SK-N-SH treated with all-trans-retinoic acid at 6 μM for 48 hours (cell line): ENCODE measurements at regions not wholly inside any gene's neighbourhood (a gene's known extent, or its start where the extent isn't known, plus 50 kb on each side); places are given as distances from the start of the nearest gene placed in this dataset.

ENCODE experiments used
- ATAC-seq: fragments of 200-7000 bp; cut with Tn5 transposase; 3 replicates; pipeline ENCODE4 v1.9.1; 2020; ENCODE audit warnings: mild to moderate bottlenecking, moderate library complexity
- ARNTL ChIP-seq: fragments of 450-650 bp; formaldehyde crosslinking; IDR thresholded peaks from 2 replicates; pipeline ENCODE4 v1.5.0; 2020; ENCODE audit warnings: low read depth, mild to moderate bottlenecking, moderate library complexity, borderline replicate concordance
- BACH2 ChIP-seq: fragments of 250-450 bp; sonication (Bioruptor Pico); IDR thresholded peaks from 2 replicates; pipeline ENCODE4 v1.9.0; 2021; ENCODE audit warnings: mild to moderate bottlenecking, borderline replicate concordance
- CSDC2 ChIP-seq: fragments of 250-450 bp; sonication (Bioruptor Pico); IDR thresholded peaks from 2 replicates; pipeline ENCODE4 v1.5.0; 2020; ENCODE audit warnings: mild to moderate bottlenecking, moderate library complexity
- ESRRG ChIP-seq: fragments of 250-450 bp; sonication (Bioruptor Pico); IDR thresholded peaks from 2 replicates; pipeline ENCODE4 v1.6.1; 2021; ENCODE audit warnings: mild to moderate bottlenecking
- ISL1 ChIP-seq: fragments of 250-450 bp; sonication (Bioruptor Pico); IDR thresholded peaks from 2 replicates; pipeline ENCODE4 v2.1.2; 2022; ENCODE audit warnings: mild to moderate bottlenecking, moderate library complexity
- OSR1 ChIP-seq: fragments of 250-450 bp; sonication (Bioruptor Pico); IDR thresholded peaks from 2 replicates; pipeline ENCODE4 v1.8.0; 2022; ENCODE audit warnings: moderate library complexity, mild to moderate bottlenecking, inconsistent platforms
- RARB ChIP-seq: fragments of 250-450 bp; sonication (Bioruptor Pico); IDR thresholded peaks from 2 replicates; pipeline ENCODE4 v1.8.0; 2021; ENCODE audit warnings: mild to moderate bottlenecking, moderate library complexity
- SNAI2 ChIP-seq: fragments of 250-450 bp; sonication (Bioruptor Pico); IDR thresholded peaks from 2 replicates; pipeline ENCODE4 v1.5.0; 2020; ENCODE audit warnings: mild to moderate bottlenecking, moderate library complexity
- TCF4 ChIP-seq: fragments of 250-450 bp; sonication (Bioruptor Pico); IDR thresholded peaks from 2 replicates; pipeline ENCODE4 v1.8.0; 2021; ENCODE audit warnings: mild to moderate bottlenecking, moderate library complexity, borderline replicate concordance
- TOX ChIP-seq: fragments of 250-450 bp; sonication (Bioruptor Pico); IDR thresholded peaks from 2 replicates; pipeline ENCODE4 v1.8.0; 2021; ENCODE audit warnings: mild to moderate bottlenecking, moderate library complexity, borderline replicate concordance
- ZC3H10 ChIP-seq: fragments of 250-450 bp; sonication (Bioruptor Pico); IDR thresholded peaks from 2 replicates; pipeline ENCODE4 v1.5.1; 2021; ENCODE audit warnings: mild to moderate bottlenecking, moderate library complexity
- ZFP30 ChIP-seq: fragments of 450-650 bp; formaldehyde crosslinking; IDR thresholded peaks from 2 replicates; pipeline ENCODE4 v1.5.0; 2022; ENCODE audit warnings: mild to moderate bottlenecking, moderate library complexity
- ZNF565 ChIP-seq: fragments of 450-650 bp; formaldehyde crosslinking; conservative IDR thresholded peaks from 2 replicates; pipeline ENCODE4 v1.5.0; 2020; ENCODE audit warnings: low read depth, mild to moderate bottlenecking, moderate library complexity
- ZNF70 ChIP-seq: fragments of 450-650 bp; formaldehyde crosslinking; IDR thresholded peaks from 2 replicates; pipeline ENCODE4 v1.5.0; 2020; ENCODE audit warnings: mild to moderate bottlenecking, moderate library complexity
- ZNF8 ChIP-seq: fragments of 450-650 bp; formaldehyde crosslinking; IDR thresholded peaks from 2 replicates; pipeline ENCODE4 v1.5.0; 2020; ENCODE audit warnings: mild to moderate bottlenecking, moderate library complexity
- TF ChIP-seq, protein P1 (sequence below): fragments of 250-450 bp; sonication (Bioruptor Pico); IDR thresholded peaks from 2 replicates; pipeline ENCODE4 v1.5.1; 2021; ENCODE audit warnings: mild to moderate bottlenecking, moderate library complexity
- TF ChIP-seq, protein P2 (sequence below): fragments of 250-450 bp; sonication (Bioruptor Pico); IDR thresholded peaks from 2 replicates; pipeline ENCODE4 v1.8.0; 2021; ENCODE audit warnings: low read depth, mild to moderate bottlenecking, moderate library complexity, borderline replicate concordance
- TF ChIP-seq, protein P3 (sequence below): fragments of 250-450 bp; sonication (Bioruptor Pico); IDR thresholded peaks from 2 replicates; pipeline ENCODE4 v1.5.1; 2020; ENCODE audit warnings: low read depth, mild to moderate bottlenecking, moderate library complexity
- TF ChIP-seq, protein P4 (sequence below): fragments of 250-450 bp; sonication (Bioruptor Pico); IDR thresholded peaks from 2 replicates; pipeline ENCODE4 v1.8.0; 2020; ENCODE audit warnings: mild to moderate bottlenecking, moderate library complexity, borderline replicate concordance

DNA sequence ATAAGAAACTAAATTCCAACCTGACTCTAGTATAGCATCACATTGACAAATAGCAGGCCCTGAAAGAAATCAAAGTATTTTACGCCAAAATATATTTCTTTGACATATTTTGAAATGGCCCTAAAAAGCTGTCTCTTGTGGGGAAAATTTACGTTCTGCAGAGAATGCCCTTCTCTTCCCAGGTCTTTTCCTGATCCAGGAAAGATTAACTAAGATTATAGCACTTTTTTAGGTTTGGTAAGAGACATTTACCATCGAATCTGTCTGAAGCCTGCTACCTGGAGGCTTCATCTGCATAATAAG is 121.1 kb downstream of the ATXN3L start:
- no peak for ATAC-seq
- TF ChIP-seq CSDC2 (CRISPR knock-in tag) (no peak), ZNF565 (CRISPR knock-in tag) (no peak), BACH2 (CRISPR knock-in tag) (no peak), RARB (no peak)
- TF ChIP-seq, protein P1, sequence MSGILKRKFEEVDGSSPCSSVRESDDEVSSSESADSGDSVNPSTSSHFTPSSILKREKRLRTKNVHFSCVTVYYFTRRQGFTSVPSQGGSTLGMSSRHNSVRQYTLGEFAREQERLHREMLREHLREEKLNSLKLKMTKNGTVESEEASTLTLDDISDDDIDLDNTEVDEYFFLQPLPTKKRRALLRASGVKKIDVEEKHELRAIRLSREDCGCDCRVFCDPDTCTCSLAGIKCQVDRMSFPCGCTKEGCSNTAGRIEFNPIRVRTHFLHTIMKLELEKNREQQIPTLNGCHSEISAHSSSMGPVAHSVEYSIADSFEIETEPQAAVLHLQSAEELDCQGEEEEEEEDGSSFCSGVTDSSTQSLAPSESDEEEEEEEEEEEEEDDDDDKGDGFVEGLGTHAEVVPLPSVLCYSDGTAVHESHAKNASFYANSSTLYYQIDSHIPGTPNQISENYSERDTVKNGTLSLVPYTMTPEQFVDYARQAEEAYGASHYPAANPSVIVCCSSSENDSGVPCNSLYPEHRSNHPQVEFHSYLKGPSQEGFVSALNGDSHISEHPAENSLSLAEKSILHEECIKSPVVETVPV (CRISPR knock-in tag): no peak
- TF ChIP-seq, all 23 proteins: peak for 0

DNA sequence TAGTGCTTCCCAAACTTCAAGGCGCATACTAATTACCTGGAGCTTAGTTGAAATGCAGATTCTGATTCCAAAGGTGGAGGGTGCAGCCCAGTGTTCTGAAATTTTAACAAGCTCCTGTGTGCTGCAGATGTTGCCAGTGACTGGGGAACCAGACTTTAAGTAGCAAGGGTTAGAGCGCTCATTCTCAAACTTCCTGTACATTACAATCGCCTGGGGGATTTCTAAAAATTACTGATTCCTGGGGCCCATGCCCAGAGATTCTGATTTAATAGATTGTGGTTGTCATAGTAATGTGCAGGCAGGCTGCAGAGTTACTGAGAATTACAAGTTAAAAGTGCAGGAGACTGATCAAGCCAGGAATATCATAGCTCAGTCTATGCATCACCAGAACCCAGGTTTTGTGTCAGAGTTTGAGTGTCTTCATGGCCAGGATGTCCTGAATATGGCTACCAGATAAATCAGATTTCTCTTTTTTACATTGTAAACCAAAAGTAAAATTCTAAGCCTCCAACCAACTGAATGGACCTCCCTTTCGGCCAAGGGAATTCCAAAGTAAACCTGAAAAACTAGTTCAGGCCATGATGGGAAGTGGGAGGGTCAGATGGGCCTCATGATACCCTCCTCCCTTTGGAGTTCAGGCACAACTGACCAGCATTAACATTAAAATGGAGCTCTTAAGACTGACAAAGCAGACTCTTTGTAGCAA is 121.6 kb downstream of the ATXN3L start:
- no peak for TF ChIP-seq ZNF8 (CRISPR knock-in tag)
- no peak for TF ChIP-seq SNAI2 (CRISPR knock-in tag)
- TF ChIP-seq TCF4: no peak
- no peak for TF ChIP-seq BACH2 (CRISPR knock-in tag)
- TF ChIP-seq ZNF565 (CRISPR knock-in tag): no peak
- no peak for TF ChIP-seq ESRRG (CRISPR knock-in tag)
- no peak for TF ChIP-seq ISL1 (CRISPR knock-in tag)
- no peak for TF ChIP-seq ZNF70 (CRISPR knock-in tag)
- TF ChIP-seq OSR1 (CRISPR knock-in tag): no peak
- TF ChIP-seq ZC3H10 (CRISPR knock-in tag): no peak
- TF ChIP-seq TOX (CRISPR knock-in tag): no peak
- TF ChIP-seq, protein P2, sequence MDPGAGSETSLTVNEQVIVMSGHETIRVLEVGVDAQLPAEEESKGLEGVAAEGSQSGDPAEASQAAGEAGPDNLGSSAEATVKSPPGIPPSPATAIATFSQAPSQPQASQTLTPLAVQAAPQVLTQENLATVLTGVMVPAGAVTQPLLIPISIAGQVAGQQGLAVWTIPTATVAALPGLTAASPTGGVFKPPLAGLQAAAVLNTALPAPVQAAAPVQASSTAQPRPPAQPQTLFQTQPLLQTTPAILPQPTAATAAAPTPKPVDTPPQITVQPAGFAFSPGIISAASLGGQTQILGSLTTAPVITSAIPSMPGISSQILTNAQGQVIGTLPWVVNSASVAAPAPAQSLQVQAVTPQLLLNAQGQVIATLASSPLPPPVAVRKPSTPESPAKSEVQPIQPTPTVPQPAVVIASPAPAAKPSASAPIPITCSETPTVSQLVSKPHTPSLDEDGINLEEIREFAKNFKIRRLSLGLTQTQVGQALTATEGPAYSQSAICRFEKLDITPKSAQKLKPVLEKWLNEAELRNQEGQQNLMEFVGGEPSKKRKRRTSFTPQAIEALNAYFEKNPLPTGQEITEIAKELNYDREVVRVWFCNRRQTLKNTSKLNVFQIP (CRISPR knock-in tag): no peak
- TF ChIP-seq ZFP30 (CRISPR knock-in tag): no peak
- TF ChIP-seq ARNTL (CRISPR knock-in tag): no peak
- TF ChIP-seq, protein P3, sequence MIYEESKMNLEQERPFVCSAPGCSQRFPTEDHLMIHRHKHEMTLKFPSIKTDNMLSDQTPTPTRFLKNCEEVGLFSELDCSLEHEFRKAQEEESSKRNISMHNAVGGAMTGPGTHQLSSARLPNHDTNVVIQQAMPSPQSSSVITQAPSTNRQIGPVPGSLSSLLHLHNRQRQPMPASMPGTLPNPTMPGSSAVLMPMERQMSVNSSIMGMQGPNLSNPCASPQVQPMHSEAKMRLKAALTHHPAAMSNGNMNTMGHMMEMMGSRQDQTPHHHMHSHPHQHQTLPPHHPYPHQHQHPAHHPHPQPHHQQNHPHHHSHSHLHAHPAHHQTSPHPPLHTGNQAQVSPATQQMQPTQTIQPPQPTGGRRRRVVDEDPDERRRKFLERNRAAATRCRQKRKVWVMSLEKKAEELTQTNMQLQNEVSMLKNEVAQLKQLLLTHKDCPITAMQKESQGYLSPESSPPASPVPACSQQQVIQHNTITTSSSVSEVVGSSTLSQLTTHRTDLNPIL: no peak
- TF ChIP-seq, protein P4, sequence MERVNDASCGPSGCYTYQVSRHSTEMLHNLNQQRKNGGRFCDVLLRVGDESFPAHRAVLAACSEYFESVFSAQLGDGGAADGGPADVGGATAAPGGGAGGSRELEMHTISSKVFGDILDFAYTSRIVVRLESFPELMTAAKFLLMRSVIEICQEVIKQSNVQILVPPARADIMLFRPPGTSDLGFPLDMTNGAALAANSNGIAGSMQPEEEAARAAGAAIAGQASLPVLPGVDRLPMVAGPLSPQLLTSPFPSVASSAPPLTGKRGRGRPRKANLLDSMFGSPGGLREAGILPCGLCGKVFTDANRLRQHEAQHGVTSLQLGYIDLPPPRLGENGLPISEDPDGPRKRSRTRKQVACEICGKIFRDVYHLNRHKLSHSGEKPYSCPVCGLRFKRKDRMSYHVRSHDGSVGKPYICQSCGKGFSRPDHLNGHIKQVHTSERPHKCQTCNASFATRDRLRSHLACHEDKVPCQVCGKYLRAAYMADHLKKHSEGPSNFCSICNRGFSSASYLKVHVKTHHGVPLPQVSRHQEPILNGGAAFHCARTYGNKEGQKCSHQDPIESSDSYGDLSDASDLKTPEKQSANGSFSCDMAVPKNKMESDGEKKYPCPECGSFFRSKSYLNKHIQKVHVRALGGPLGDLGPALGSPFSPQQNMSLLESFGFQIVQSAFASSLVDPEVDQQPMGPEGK (CRISPR knock-in tag): no peak
- ATAC-seq: peak; percentile 49

DNA sequence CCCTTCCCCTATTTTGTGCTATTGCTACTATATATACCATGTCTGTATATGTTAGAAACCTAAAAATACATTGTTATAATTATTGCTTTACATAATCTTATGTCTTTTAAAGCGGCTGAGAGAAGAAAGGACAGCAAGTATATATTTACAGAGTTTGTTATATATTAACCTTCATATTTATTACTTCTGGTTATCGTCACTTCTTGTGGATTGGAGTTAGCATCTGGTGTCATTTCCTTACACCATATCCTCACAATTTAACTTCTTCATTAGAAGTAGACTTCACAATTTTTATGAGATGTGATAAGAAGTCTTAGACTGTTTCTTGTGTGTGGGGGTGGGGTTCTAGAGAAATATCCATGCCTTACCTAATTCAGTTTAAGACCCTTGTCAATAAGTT is 123.1 kb downstream of the ATXN3L start:
- no peak for ATAC-seq
- TF ChIP-seq ZNF8 (CRISPR knock-in tag) (no peak), ZNF70 (CRISPR knock-in tag) (no peak), OSR1 (CRISPR knock-in tag) (no peak), SNAI2 (CRISPR knock-in tag) (no peak), ISL1 (CRISPR knock-in tag) (no peak)
- TF ChIP-seq, protein P4 (CRISPR knock-in tag): no peak
- TF ChIP-seq, protein P3: no peak
